NCI-H1048 (cell line): ENCODE measurements at regions not wholly inside any gene's neighbourhood (a gene's known extent, or its start where the extent isn't known, plus 50 kb on each side); places are given as distances from the start of the nearest gene placed in this dataset.
A peak's percentile ranks its signal among the peaks of the same experiment; 100 is the strongest.

Experiments used
- DNase-seq: peaks from one replicate; lab custom pipeline; 2025; lab: John Stamatoyannopoulos, UW

DNA sequence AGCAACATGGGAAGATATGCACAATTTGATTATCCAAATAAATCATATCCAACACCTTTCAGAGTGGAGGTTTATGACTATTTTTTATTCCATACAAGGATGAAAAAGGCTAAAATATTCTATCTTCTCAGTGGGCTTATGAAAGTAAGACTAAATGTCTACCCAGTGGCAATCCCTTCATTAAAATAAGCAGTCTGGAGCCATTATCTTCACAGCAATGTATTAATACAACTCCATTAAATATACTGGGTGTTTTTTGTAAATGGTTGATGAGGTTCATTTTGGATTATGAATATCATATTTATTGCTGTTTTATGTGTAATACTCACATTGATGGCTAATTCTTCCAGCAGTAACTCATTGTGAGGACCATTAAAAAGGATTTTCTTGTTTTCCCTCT lies 352.7 kb upstream of the SOX11 start:
- no peak for DNase-seq

DNA sequence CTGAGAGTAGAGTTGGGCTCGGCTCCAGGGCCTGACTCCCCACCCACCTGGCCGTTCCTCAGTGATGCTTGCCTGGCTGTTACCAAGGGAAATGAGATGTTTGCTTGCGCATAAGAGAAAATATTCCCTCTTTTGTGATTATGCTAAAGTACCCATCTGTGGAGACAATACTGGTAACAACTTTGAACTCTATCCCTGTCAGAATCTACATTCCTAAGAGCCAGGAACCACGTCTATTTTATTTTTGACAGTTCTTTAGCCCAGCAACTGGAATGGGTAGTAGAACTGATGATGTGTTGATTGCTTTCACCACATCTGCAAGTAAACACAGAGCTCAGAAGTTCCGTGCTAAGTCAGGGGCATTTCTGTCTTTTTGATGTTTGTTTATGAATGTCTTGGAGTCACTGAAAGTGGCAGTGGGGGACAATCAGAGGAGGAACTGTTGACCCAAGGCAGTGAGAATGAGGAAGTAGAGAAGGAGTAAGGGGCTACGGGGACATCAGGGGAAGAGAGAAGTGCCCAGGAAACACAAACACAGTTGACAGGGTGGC lies 348.3 kb upstream of the SOX11 start:
- DNase-seq: no peak

DNA sequence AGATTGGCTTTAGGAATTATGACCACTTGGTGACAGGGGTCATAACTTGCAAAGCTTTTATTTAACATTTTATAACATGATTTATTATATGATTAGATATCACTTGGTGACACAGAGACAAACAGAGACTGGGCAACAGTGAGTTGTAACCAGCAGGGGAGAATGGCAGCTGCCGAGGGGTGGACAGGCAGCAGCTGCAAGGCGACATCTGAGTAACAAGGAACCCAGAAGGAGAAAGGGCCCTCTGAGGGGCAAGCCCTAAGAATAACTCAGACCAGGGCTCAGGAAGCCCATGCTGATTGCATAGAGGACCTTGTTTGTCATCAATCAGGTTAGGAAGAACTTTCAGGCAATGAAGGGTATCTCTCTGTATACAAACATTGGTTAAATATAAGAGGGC lies 339.9 kb upstream of the SOX11 start:
- no peak for DNase-seq

DNA sequence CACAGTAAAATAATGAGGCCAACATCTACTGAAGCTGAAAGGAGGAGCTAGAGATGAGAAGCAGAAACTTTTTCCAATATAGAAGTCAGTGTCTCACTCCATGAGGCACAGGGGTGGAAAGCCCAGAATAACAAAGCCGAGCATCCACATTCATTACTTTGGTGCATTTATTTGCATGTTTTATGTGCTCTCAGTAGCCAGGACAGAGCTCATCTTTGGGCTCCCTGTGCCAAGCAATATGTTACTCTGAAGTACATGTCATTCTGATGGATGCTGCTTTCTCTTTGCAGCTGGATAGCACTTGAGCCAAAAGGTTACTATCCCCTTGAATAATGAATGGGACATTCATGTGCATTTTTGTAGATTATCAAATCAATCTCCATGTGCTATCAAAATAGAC lies 338.6 kb upstream of the SOX11 start:
- no peak for DNase-seq

DNA sequence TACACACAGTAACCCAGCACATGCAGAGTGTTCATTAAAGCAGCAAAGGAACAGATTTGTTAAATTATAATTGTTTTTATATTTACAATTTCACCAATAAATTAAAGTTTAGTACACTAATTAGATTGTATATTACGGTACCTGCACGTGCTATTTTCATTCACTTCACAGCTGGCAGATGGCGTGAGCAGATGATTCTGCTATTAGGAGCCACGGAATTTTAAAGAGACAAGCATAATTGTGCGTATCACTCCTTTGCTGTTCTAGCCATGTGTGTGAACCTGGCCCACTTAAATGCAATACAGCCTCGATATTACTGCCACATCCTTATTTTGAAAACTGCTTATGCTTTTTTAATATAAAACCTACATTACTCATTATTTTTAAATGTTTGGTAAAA lies 332.8 kb upstream of the SOX11 start:
- DNase-seq: no peak

DNA sequence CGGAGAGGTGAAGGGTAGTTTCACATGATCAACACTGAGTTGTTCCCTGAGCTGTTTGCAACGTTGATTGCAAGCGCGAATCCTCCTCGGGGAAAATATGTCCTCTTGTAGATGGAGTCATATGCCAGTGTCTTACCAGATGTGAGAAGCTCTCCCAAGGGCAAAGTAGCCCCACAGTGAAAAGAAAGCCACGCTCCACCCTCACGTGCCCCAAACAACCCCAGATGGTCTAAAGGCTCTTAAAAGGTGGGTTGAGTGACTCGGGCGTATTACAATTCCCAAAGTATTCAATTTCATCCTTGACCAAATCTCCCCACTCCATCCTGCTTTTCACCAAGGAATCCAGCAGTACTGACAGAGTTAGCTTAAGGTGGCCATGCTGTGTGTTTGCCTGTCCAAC lies 332.1 kb upstream of the SOX11 start:
- DNase-seq: no peak

DNA sequence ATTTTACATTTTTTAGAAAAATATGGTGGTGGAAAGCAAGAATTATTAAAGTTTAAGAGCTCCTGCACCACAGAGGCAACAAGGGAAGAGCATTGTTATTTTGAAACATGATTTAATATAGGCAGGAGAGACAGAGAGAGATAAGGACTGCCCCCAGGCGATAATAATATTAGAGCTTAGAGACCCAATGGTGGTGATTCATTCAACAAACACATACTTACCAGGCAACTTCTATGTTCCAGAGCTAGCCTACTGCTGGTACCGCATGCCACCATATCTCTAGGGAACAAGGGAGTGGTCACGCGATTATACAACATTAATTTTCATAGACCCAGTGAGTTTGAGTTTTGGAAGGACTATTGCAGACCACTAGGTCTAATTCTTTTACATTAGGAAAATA lies 327.8 kb upstream of the SOX11 start:
- no peak for DNase-seq

DNA sequence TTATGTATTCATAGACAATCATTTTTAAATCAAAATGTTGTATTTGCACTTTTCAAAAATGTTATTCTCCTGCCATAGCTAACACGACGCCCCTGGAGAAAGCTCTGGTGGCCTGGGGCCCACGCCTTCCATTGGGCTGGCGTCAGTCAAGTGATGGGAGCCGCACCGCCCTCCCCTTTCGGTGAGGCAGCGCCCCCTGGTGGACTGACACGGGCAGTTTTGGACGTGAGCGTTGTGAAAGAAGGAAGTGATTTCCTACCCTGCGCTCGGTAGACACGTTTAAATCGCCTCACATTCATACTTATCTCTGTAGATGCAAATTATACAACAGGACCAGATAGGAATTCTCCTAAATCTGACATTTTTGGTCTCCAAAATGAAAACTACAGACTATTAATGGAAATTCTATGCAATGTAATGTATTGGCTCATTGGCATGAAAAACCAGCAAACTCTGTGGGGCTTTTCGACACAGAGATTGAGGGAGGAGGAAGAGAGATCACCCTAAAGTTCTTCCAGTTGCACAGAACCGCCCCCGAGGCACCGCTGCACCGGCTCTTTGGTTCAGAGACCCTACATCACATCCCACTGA lies 326.2 kb upstream of the SOX11 start:
- no peak for DNase-seq

DNA sequence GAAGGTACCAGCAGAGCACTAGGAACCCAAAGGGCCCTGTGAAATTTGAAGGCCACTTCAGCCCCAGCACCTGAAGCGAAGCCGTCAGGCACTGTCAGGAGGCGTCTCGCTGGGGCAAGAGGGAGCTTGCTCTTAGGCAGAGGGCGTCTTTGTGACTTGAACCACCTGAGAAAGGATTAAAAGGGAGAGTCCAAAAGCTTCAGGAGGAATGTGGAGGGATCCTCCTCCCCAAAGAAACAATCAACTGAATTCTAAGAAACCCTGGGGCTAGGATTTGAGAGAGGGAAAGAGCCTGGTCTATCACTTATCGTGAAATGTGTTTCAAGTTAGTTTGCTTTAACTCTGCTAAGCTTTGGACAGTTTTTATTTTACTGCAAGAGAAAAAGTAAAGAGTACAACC lies 324.9 kb upstream of the SOX11 start:
- DNase-seq: no peak

DNA sequence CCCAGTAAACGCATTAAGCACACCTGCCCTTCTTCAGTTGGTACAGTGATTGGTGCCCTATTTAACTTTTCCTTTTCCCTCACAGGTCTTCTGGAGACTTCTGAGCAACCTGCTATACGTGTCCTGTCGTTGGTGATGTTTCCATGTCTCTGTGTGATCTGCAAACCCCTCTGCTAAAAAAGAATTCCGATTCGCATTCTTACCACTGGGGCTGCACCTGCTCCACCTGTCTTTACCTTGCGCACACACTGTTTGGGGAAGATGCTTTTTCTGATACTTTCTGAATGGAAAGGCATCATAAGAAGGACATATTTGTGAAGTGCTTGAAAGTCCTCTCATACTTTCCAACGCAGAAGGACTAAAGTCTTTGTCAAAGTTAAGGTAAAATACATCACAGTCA lies 323.9 kb upstream of the SOX11 start:
- DNase-seq: no peak

DNA sequence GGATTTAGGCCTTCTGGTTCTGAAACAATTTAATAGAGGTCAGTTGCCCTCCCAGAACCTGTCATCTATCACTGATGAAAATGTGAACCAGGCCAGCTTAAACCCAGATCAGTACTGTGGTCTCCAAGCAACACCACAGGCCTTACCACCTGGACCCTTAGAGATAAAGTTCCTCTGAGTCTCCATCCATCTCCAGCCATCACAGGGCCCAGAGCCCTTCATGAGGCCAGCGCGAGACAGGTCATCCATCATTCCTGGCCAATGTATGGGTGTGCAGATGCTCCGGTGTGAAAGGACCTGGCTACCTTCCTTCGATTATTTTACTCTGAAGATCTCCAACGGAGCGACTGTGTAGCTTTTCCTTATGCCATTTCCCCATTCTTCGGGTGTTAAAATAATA lies 322.7 kb upstream of the SOX11 start:
- DNase-seq: no peak

DNA sequence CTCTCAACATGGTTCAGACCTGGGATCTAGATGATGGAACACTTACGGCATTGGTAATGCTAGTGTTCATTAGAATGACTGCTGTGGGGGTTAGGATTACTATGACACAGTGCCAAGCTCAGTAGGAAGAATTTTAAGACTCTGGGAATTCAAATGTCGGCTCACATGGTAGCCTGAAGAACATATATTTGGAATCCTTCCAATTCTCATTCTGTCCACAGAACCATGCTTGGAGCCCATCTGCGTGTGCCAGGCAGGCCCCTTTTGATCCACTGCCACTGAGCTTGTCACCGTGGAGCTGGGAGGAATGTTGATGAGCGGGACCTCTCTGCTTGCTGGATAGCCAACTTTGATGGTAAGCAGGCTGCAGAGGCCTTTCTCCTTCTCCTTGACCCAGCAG lies 322.0 kb upstream of the SOX11 start:
- no peak for DNase-seq

DNA sequence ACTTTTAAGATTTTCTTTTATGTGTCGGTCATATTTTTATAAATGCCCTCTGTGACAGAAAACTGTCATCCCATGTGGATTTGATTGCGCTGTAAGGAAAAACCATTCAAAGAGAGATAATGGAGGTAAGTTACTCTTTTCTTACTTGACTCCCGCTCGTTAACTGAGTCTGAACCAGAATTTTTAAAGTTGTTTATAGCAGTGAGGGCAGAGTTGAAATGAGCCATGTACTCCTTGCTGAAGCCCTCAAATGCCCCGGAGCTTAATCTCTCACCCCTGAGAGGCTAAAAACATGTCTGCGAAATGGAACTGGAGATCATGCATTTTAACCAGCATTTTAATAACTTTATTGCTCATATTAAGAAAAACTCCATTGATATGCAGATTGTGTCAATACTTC lies 320.0 kb upstream of the SOX11 start:
- no peak for DNase-seq

DNA sequence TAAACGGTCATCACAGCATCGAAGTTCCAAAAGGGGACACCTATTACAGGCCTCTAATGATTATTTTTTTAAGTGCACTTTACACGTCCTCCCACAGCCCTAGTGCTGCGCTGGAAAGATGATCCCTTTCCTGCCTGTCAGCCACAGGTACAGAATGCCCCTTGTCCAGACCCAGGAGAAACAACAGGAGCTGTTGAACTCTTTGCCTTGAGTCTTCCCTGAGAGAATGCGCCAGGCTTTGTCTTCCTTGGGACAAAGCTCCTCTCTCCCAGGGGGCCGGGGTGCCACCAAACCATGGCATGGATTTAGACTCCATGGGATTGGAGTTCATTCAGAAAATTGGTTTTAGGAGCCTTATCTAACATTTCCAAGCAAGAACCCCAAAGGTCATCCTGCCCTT lies 319.0 kb upstream of the SOX11 start:
- DNase-seq: no peak

DNA sequence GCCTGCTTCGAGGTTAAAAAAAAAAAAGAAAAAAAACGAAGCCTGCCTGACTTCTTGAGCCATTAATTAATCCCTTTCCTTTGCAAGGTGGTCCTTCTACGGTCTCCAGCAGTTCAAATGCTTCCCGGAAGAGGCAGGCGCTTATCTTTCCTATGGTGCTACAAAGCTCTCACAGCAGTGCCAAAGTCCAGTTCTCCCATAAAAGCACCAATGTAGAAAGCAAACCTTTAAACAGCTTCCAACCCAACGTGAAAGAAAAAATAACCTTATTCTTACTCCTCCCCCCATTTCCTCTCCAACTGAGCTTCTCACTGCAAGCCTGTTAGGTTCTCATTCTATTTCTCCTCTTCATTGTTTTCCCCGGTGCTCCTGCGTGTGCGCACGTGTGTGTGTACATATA lies 317.4 kb upstream of the SOX11 start:
- no peak for DNase-seq

DNA sequence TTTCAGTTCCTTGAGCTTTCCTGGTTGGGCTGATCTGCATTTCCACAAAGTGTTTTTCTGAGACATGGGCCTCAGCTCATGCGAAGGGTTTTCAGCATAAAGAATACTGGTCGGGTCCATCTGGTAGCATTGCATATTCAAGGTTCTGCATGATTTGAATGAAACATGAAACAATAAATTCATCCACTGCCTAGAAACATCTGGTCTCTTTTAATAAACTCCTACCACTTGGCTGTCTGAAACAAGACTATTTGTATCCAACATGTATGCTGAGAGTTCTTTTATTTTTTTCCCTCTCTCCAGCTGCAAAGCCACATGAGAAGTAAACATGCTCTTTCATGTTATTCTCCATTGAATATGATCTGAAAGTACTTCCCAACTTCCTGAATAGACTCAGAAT lies 314.9 kb upstream of the SOX11 start:
- DNase-seq: no peak

DNA sequence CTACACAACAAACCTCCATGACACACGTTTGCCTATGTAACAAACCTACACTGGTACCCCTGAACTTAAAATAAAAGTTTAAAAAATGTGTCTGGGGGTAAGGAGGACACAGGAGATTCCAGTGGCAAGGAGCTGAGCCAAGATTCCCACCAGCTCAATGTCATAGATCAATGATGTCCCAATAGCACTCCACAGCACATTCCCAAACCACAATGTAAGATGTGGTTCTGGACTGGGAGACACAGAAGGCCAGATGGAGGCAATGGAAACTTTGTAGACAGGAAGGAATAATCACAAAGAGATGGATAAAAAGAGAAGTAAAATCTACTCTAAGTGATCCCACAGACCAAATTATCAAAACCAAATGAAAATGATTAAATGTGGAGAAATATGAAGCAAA lies 312.4 kb upstream of the SOX11 start:
- DNase-seq: no peak

DNA sequence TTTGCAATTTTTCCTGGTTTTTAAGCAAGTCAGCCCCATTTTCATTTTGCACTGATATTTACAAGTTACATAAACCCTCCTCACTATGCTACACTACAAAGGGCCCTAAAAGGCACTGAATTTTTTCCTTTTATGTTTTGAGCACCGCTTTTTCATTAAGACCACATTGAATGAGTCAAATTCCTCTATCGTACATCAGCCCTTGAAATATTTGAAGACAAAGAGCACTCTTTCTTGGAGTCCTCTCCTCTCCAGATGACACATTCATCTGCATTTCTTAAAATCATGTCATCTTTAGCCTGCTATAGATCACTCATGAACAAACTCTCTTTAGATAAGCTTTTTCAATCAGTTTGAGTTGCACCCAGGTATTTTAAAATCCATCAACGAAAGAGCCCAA lies 306.6 kb upstream of the SOX11 start:
- no peak for DNase-seq

DNA sequence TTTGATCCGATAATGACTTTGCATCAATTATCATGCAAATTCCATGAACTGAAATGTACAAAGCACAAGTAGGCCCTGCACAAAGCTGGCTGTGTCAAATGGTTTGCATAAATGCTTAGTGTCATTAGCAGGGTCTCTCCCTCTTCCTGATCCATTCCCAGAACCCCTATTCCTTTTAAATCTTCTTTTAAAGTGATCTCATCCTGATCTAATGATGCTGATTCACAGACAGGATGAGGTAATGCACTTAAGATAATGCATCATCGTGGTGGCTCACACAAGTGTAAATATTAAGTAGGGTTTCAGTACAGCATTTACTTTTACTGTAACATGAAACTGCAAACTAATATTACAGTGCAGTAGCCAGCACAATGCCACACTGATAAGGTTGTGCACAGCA lies 304.8 kb upstream of the SOX11 start:
- peak; percentile 89 for DNase-seq

DNA sequence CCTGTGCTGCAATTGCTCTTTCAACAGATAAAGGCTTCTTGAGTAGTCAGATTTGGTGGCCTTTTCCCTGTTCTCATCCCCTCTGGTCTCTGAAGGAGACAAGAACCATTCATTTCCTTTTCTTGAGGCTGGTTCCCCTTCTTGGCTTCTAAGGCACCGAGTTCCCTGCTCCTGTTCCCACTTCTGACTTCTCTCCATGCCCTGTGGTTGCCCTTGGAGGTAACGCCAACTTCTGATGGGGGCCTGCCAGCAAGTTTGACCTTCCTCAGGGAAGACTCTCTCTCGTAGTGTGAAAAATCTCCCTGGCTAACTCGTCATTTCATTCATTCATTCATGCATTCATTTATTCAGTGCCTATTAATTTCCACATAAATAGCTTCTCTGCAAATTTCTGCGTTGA lies 302.4 kb upstream of the SOX11 start:
- no peak for DNase-seq

DNA sequence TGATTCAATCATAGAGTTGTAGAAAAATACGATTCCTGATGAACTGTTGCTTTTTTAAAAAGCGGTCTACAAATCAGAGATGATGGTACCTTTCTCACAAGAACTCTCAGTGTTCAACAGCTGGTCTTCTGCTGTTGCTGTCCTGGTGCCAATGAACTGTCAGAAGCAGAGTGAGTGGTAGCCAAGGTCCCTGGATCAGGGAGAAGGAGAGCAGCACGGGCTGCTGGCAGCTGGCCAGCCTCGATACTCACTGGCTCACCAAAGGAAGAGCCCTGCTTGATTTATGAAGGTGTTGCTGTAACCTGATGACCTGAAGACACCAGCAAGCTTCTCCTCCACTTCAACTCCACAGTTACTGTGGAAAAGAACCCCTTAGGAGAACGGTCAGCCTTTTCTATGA lies 300.8 kb upstream of the SOX11 start:
- DNase-seq: no peak

DNA sequence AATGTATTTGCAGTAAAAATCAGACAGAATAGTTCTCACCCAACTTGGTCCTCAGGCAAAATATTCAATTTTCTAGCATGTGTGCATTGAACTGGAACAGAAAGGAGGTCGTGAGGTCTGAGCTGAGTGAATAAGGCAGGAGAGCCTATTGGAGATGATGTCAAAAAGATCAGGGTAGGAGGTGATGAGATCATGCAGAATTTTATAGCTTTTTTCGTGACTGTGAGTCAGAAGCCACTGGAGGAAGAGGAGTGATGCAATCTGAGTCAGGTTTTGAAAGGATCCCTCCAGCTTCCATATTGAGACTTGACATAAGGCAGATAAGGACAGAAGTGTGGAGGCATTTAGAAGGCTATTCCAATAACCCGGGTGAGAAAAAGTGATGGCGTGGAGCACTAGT lies 299.5 kb upstream of the SOX11 start:
- no peak for DNase-seq

DNA sequence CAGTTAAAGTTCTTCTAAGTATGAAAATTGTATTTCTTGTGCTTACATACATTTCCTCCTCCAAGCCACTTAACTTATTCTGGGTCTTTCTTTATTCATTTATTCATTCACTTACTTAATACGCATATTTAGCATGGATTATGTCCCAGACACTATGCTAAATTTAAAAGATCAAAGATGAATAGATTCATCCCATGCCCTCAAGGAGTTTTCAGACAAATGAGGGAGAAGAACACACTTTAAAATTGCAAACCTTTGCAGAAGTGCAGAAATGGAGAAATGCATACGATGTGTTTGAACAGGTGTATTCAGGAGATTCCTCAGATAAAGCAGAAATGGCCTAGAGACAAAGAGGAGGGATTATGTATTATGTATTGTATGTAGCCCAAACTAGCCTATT lies 298.7 kb upstream of the SOX11 start:
- no peak for DNase-seq

DNA sequence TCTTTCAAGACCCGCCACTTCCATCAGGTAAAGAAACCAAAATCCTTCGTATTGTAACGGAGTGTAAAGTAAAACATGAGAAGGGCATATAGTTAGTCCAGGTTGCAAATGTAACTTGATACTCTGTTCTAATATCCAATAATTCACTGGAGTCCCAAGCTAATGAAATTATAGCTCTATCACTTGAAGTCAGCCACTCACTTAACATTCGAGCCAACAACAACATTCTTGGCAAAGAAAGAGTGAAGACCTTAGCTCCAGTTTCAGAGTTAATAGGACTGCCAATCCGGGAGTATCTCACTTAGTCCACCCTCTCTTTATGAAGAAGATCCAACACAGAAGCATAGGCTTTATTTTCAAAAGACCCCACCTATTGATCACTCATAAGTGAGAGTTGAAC lies 298.0 kb upstream of the SOX11 start:
- no peak for DNase-seq
